HCT116 (cell line): ENCODE measurements at regions not wholly inside any gene's neighbourhood (a gene's known extent, or its start where the extent isn't known, plus 50 kb on each side); places are given as distances from the start of the nearest gene placed in this dataset.

Experiments used
- ATAC-seq: fragments of 200-7000 bp; cut with Tn5 transposase; 2 replicates; pipeline ENCODE4 v1.9.1; 2020; ENCODE audit warnings: mild to moderate bottlenecking, moderate library complexity
- BruUV-seq: library from RNA; stranded (reverse); fragments of 400-500 nt; replicated peaks from 2 replicates; lab custom pipeline; 2021; lab: Mats Ljungman, UMichigan
- CTCF ChIA-PET: fragments of 300-600 bp; sonication (Branson Sonifier 250); formaldehyde crosslinking; loops from one replicate; lab custom pipeline; 2021; ENCODE audit warnings: antibody characterized with exemption; lab: Charles Lee
- POLR2A ChIA-PET: fragments of 300-600, 350-600 bp; sonication (Branson Sonifier 250); formaldehyde crosslinking; loops from one replicate; lab custom pipeline; 2021; ENCODE audit warnings: antibody characterized with exemption; lab: Charles Lee
- RAD21 ChIA-PET, 2 experiments: fragments of 300-600 bp; sonication (Branson Sonifier 250); formaldehyde crosslinking; loops; one replicate each; lab custom pipeline; 2023; ENCODE audit warnings: low total read pairs in 2 of 2; ENCODE audit not compliant: uncharacterized antibody in 2 of 2, unreplicated experiment in 2 of 2, low non-redundant PET in 1 of 2; lab: Charles Lee
- DNase-seq: peaks from one replicate; pipeline ENCODE4 v3.0.0-alpha.2; 2010; ENCODE audit warnings: low read depth, low spot score
- H2AFZ ChIP-seq: fragments of 200-600 bp; shearing (Covaris generic), sonication (generic); 2 replicates; pipeline ENCODE4 v1.6.1; 2017; ENCODE audit warnings: low read depth, mixed run types, mixed read lengths, antibody characterized with exemption, low read length; ENCODE audit not compliant: poor library complexity, severe bottlenecking
- H3K27ac ChIP-seq: 2 replicates; pipeline ENCODE4 v1.5.1; 2012; ENCODE audit warnings: low read depth, low read length
- H3K27me3 ChIP-seq: fragments of 200-600 bp; sonication (generic); 2 replicates; pipeline ENCODE4 v1.6.1; 2016; ENCODE audit warnings: mixed run types, low read length, mixed read lengths; ENCODE audit not compliant: insufficient read depth
- H3K36me3 ChIP-seq, 2 experiments: fragments of 200-500 bp in 1 of 2; fragments of 200-600 bp in 1 of 2; sonication (Bioruptor generic) in 1 of 2; sonication (generic) in 1 of 2; 2 replicates each; pipeline versions ENCODE4 v1.5.1 to v1.6.1; 2014 to 2016; ENCODE audit warnings: low read length in 2 of 2, inconsistent platforms in 1 of 2, mixed read lengths in 1 of 2, mixed run types in 1 of 2; ENCODE audit not compliant: insufficient read depth in 2 of 2, control insufficient read depth in 1 of 2
- H3K4me1 ChIP-seq, 2 experiments: fragments of 200-600 bp in 1 of 2; sonication (generic) in 1 of 2; 2 replicates each; pipeline versions ENCODE4 v1.5.1 to v1.6.1; 2012 to 2017; ENCODE audit warnings: low read length in 2 of 2, inconsistent platforms in 1 of 2, mild to moderate bottlenecking in 1 of 2, mixed read lengths in 1 of 2, mixed run types in 1 of 2, moderate library complexity in 1 of 2; ENCODE audit not compliant: insufficient read depth in 2 of 2, control insufficient read depth in 1 of 2
- H3K4me2 ChIP-seq: fragments of 200-600 bp; sonication (generic); 2 replicates; pipeline ENCODE4 v1.6.1; 2017; ENCODE audit warnings: mixed run types, low read length, mixed read lengths
- H3K4me3 ChIP-seq, 2 experiments: fragments of 200-600 bp in 1 of 2; sonication (generic) in 1 of 2; replicated peaks in 1 of 2; 2 replicates each; pipeline ENCODE4 v1.5.1; 2011 to 2016; ENCODE audit warnings: low read length in 2 of 2, control low read depth in 1 of 2, low read depth in 1 of 2, mild to moderate bottlenecking in 1 of 2, mixed read lengths in 1 of 2, mixed run types in 1 of 2
- H3K79me2 ChIP-seq: fragments of 200-600 bp; sonication (generic); 2 replicates; pipeline ENCODE4 v1.6.1; 2017; ENCODE audit warnings: mild to moderate bottlenecking, mixed run types, low read length, moderate library complexity, mixed read lengths; ENCODE audit not compliant: insufficient read depth
- H3K9ac ChIP-seq: fragments of 200-600 bp; sonication (generic); 2 replicates; pipeline ENCODE4 v1.6.1; 2016; ENCODE audit warnings: low read length, mixed read lengths
- H3K9me2 ChIP-seq: fragments of 200-600 bp; sonication (generic), shearing (Covaris generic); 2 replicates; pipeline ENCODE4 v1.6.1; 2017; ENCODE audit warnings: mixed run types, mild to moderate bottlenecking, moderate library complexity; ENCODE audit not compliant: insufficient read depth
- H3K9me3 ChIP-seq, 2 experiments: fragments of 200-500 bp in 1 of 2; fragments of 200-600 bp in 1 of 2; sonication (Bioruptor generic) in 1 of 2; sonication (generic) in 1 of 2; 2 replicates each; pipeline ENCODE4 v1.6.1; 2014 to 2017; ENCODE audit warnings: low read length in 2 of 2, mixed read lengths in 2 of 2, inconsistent platforms in 1 of 2, low read depth in 1 of 2, mild to moderate bottlenecking in 1 of 2, mixed run types in 1 of 2, moderate library complexity in 1 of 2; ENCODE audit not compliant: control insufficient read depth in 1 of 2, insufficient read depth in 1 of 2
- H4K20me1 ChIP-seq: fragments of 200-600 bp; sonication (generic), shearing (Covaris generic); 2 replicates; pipeline ENCODE4 v1.6.1; 2017; ENCODE audit warnings: mixed run types, mild to moderate bottlenecking, moderate library complexity; ENCODE audit not compliant: insufficient read depth
- CEBPB ChIP-seq: IDR thresholded peaks from 2 replicates; pipeline ENCODE4 v1.6.1; 2012; ENCODE audit warnings: low read depth
- CTCF ChIP-seq, 3 experiments: fragments of 200-600 bp in 1 of 3; sonication (generic) in 1 of 3; IDR thresholded peaks in 2 of 3; conservative IDR thresholded peaks in 1 of 3; 2 replicates each; pipeline ENCODE4 v1.5.1; 2012 to 2017; ENCODE audit warnings: low read depth in 2 of 3, low read length in 2 of 3, antibody characterized with exemption in 1 of 3, borderline replicate concordance in 1 of 3, control low read depth in 1 of 3, mild to moderate bottlenecking in 1 of 3, mixed read lengths in 1 of 3, mixed run types in 1 of 3, moderate library complexity in 1 of 3; ENCODE audit not compliant: insufficient read depth in 1 of 3
- EGR1 ChIP-seq: IDR thresholded peaks from 2 replicates; pipeline ENCODE4 v1.6.1; 2012; ENCODE audit warnings: low read depth
- JUND ChIP-seq: IDR thresholded peaks from 2 replicates; pipeline ENCODE4 v1.6.1; 2012
- MAX ChIP-seq: IDR thresholded peaks from 2 replicates; pipeline ENCODE4 v1.6.1; 2012
- POLR2A ChIP-seq: IDR thresholded peaks from 2 replicates; pipeline ENCODE4 v1.7.0; 2011; ENCODE audit warnings: borderline replicate concordance; ENCODE audit not compliant: insufficient read depth, insufficient read length; ENCODE audit errors: extremely low read depth
- RAD21 ChIP-seq: IDR thresholded peaks from 2 replicates; pipeline ENCODE4 v1.6.1; 2012; ENCODE audit warnings: low read depth, mild to moderate bottlenecking
- REST ChIP-seq: IDR thresholded peaks from 2 replicates; pipeline ENCODE4 v1.6.1; 2012; ENCODE audit warnings: low read depth
- SP1 ChIP-seq: IDR thresholded peaks from 2 replicates; pipeline ENCODE4 v1.6.1; 2012; ENCODE audit warnings: low read depth
- ZBTB33 ChIP-seq: IDR thresholded peaks from 2 replicates; pipeline ENCODE4 v1.6.1; 2011; ENCODE audit warnings: mild to moderate bottlenecking, low read length, moderate library complexity; ENCODE audit not compliant: insufficient replicate concordance; ENCODE audit errors: extremely low read depth
- ZFX ChIP-seq: fragments of 450-650 bp; IDR thresholded peaks from 2 replicates; pipeline ENCODE4 v1.6.1; 2017
- ZNF274 ChIP-seq: fragments of 200-500 bp; sonication (Bioruptor generic); IDR thresholded peaks from 2 replicates; pipeline ENCODE4 v1.6.1; 2014; ENCODE audit warnings: mild to moderate bottlenecking, low read depth, low read length, inconsistent platforms
- intact Hi-C: fragments of 100-400 bp; cut with micrococcal nuclease; formaldehyde crosslinking; loops from 2 replicates; pipeline ENCODE4 v1.10.0; 2022

- no TSS peak for BruUV-seq
- Histone ChIP-seq H3K9me3 (no peaks in the 10 kb centered on the region), H4K20me1 (no peaks in the 10 kb centered on the region), H3K27ac (no peak overlapping the region), H3K4me1 (no peaks in the 10 kb centered on the region), H3K36me3 (no peaks in the 10 kb centered on the region), H3K9ac (no peak overlapping the region), H3K9me2 (no peaks in the 10 kb centered on the region), H3K79me2 (no peaks in the 10 kb centered on the region), H2AFZ (no peak overlapping the region), H3K4me2 (no peak overlapping the region), H3K27me3 (no peaks in the 10 kb centered on the region), H3K4me3 (no peak overlapping the region)
- ATAC-seq = no peak
- TF ChIP-seq CTCF (IDR thresholded peaks at IDR 0.05 in 2 of 3, conservative IDR thresholded peaks at IDR 0.05 in 1 of 3; ENCODE audit: borderline replicate concordance in 1 of 3, insufficient read depth in 1 of 3, low read depth in 2 of 3, low read length in 2 of 3) (no peak), ZBTB33 (no peak), ZNF274 (no peak), SP1 (no peak), RAD21 (no peak), ZFX (no peak), CEBPB (no peak), REST (no peak), JUND (no peak), EGR1 (no peak), POLR2A (no peak), MAX (no peak)
- POLR2A ChIA-PET = no interaction called here
- intact Hi-C loops = no loop called here
- CTCF ChIA-PET = no interaction called here
- RAD21 ChIA-PET = no interaction called here
- DNase-seq = no peak
Measured at GRCh38 chr1:220407191-220407590, 120.7 kb upstream of the MARK1 start.
